Adrenal gland (tissue), 9 donors: ENCODE measurements at regions not wholly inside any gene's neighbourhood (a gene's known extent, or its start where the extent isn't known, plus 50 kb on each side); places are given as distances from the start of the nearest gene placed in this dataset.

Experiments used
- DNase-seq, 7 donors: peaks; one replicate each; pipeline ENCODE4 v3.0.0-alpha.2; 2019 to 2020
- H3K27ac ChIP-seq, 5 donors: fragments of 200-600 bp; sonication (generic) in 4 of 5; 1 replicate in 3 of 5; 2 replicates in 2 of 5; pipeline versions ENCODE4 v1.5.1 to v1.8.0; 2016 to 2020; ENCODE audit warnings: mild to moderate bottlenecking in 1 of 5
- H3K27me3 ChIP-seq: fragments of 200-600 bp; 2 replicates; pipeline ENCODE4 v1.8.0; 2021
- H3K36me3 ChIP-seq, 2 donors: fragments of 200-600 bp; replicated peaks in 1 of 2; 1 replicate in 1 of 2; 2 replicates in 1 of 2; pipeline versions ENCODE4 v1.5.1 to v1.8.0; 2018 to 2022
- H3K4me1 ChIP-seq, 2 donors: fragments of 200-600 bp; replicated peaks in 1 of 2; 1 replicate in 1 of 2; 2 replicates in 1 of 2; pipeline versions ENCODE4 v1.5.1 to v1.8.0; 2018 to 2021
- H3K4me3 ChIP-seq, 4 donors: fragments of 200-600 bp; sonication (generic) in 3 of 4; one replicate each; pipeline ENCODE4 v1.5.1; 2016 to 2018
- H3K9me3 ChIP-seq, 3 donors: fragments of 200-600 bp; sonication (generic) in 1 of 3; replicated peaks in 1 of 3; 1 replicate in 2 of 3; 2 replicates in 1 of 3; pipeline versions ENCODE4 v1.5.1 to v1.8.0; 2016 to 2021
- CTCF ChIP-seq, 6 experiments: fragments of 450-650 bp in 4 of 6; fragments of 200-600 bp in 2 of 6; sonication (generic) in 1 of 6; IDR thresholded peaks; 1 replicate in 5 of 6; 2 replicates in 1 of 6; pipeline versions ENCODE4 v1.5.1 to v1.8.0; 2016 to 2021; ENCODE audit warnings: antibody characterized with exemption in 6 of 6, mild to moderate bottlenecking in 2 of 6, moderate library complexity in 1 of 6
- POLR2A ChIP-seq, 2 donors: fragments of 450-650 bp; IDR thresholded peaks; one replicate each; pipeline ENCODE4 v1.6.1; 2017; ENCODE audit warnings: antibody characterized with exemption in 2 of 2, mild to moderate bottlenecking in 2 of 2, moderate library complexity in 1 of 2
- WGBS, 4 donors: extraction: QIAGEN DNeasy Blood & Tissue Kit in 2 of 4; methylation state at CpG; one replicate each; pipeline versions ENCODE4 v1.1.5 to v1.1.7; 2013 to 2017; 5-methylcytosine and 5-hydroxymethylcytosine counted together
- intact Hi-C, 2 donors: fragments of 100-400 bp; cut with DNase I; formaldehyde crosslinking; loops; one replicate each; pipeline versions ENCODE4 v1.14.1 to v1.15.0; 2022 to 2023
- donor health status: healthy with polysubstance abuse.
- donor health status: Bipolar disorder and iron deficiency.
- donor health status: DM: yes; HTN: yes; CAD: no.
- donor health status: DM: no; HTN: no; CAD: no.
- donor health status: DM: no; HTN: no; CAD: no.

- Histone ChIP-seq H3K27me3 (no peaks in the 10 kb centered on the region), H3K27ac (no peak overlapping the region), H3K4me1 (no peaks in the 10 kb centered on the region), H3K4me3 (no peak overlapping the region), H3K9me3 (no peaks in the 10 kb centered on the region), H3K36me3 (no peaks in the 10 kb centered on the region)
- intact Hi-C loops: no loop called here
- DNase-seq: no peak
- 53 to 66% (median 59%) methylated on average over 6 of the region's 6 CpGs for WGBS, 4 donors
- no peak for TF ChIP-seq CTCF (IDR thresholded peaks at IDR 0.05)
- TF ChIP-seq POLR2A (IDR thresholded peaks at IDR 0.05): no peak
These were observed 64.7 kb upstream of the BTC start for GRCh38 chr4:74858921-74859562.

GRCh38 chr4:74855879-74856278, 61.6 kb upstream of the BTC start:
- Histone ChIP-seq H3K9me3 (no peaks in the 10 kb centered on the region), H3K4me3 (no peak overlapping the region), H3K4me1 (no peaks in the 10 kb centered on the region), H3K27ac (no peak overlapping the region), H3K36me3 (no peaks in the 10 kb centered on the region), H3K27me3 (no peaks in the 10 kb centered on the region)
- intact Hi-C loops: no loop called here
- 71 to 86% (median 73%) methylated on average over 2 of the region's 2 CpGs for WGBS, 4 donors
- no peak for TF ChIP-seq CTCF (IDR thresholded peaks at IDR 0.05)
- TF ChIP-seq POLR2A (IDR thresholded peaks at IDR 0.05): no peak
- DNase-seq: no peak

GRCh38 chr4:74848774-74849173, 54.5 kb upstream of the BTC start:
- intact Hi-C loops: no loop called here
- TF ChIP-seq CTCF (IDR thresholded peaks at IDR 0.05) (no peak), POLR2A (IDR thresholded peaks at IDR 0.05) (no peak)
- no peak for DNase-seq
- H3K4me1 ChIP-seq: no peaks in the 10 kb centered on the region
- H3K4me3 ChIP-seq: no peak overlapping the region
- no peaks in the 10 kb centered on the region for H3K36me3 ChIP-seq
- H3K27me3 ChIP-seq: no peaks in the 10 kb centered on the region
- 85 to 93% (median 90%) methylated on average over 4 of the region's 4 CpGs for WGBS, 4 donors
- H3K27ac ChIP-seq: no peak overlapping the region
- no peaks in the 10 kb centered on the region for H3K9me3 ChIP-seq

- intact Hi-C loops: no loop called here
- Histone ChIP-seq H3K36me3 (no peaks in the 10 kb centered on the region), H3K27ac (no peak overlapping the region), H3K27me3 (no peaks in the 10 kb centered on the region), H3K4me3 (no peak overlapping the region), H3K4me1 (no peaks in the 10 kb centered on the region), H3K9me3 (no peaks in the 10 kb centered on the region)
- 87 to 92% (median 88%) methylated on average over 1 of the region's 1 CpG for WGBS, 4 donors
- no peak for DNase-seq
- TF ChIP-seq CTCF (IDR thresholded peaks at IDR 0.05) (no peak), POLR2A (IDR thresholded peaks at IDR 0.05) (no peak)
These were observed 51.5 kb upstream of the BTC start for GRCh38 chr4:74845834-74846233.
